GM18519 (cell line): ENCODE measurements at regions not wholly inside any gene's neighbourhood (a gene's known extent, or its start where the extent isn't known, plus 50 kb on each side); places are given as distances from the start of the nearest gene placed in this dataset.
"Not testable (repeated sequence)": the region's sequence is repeated elsewhere in the genome, so short reads cannot be mapped to it uniquely, and the experiment has no call there.

Source experiments
- ATAC-seq: cut with Tn5 transposase; IDR thresholded peaks from one replicate; pipeline ENCODE4 v1.9.1; 2021; ENCODE audit warnings: mild to moderate bottlenecking, moderate library complexity; ENCODE audit not compliant: unreplicated experiment, low FRiP score

- no peak for ATAC-seq
Measured at GRCh38 chr7:24428676-24429075, 144.6 kb upstream of the PALS2 start.

DNA sequence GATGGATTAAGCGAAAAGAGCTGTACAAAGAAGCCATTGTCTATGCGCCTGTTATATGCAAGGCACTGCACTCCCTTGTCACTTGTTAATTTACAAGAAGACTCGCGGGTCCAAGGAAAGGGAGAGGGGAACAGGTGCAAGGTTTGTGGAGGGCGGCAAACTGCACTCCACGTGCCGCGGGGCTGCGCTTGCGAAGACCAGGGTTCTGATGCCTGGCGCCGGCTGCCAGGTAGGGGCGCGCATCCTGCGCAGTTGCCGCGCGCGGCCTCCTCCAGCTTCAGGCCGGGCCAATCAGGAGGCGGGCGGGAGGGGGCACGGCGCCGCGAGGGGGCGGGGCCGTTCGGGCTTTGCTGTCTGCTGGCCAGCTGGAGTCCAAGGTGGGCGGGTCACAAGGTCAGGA lies 140.6 kb upstream of the PALS2 start:
- ATAC-seq = no peak

- ATAC-seq = no peak
Measured at GRCh38 chr7:24434972-24435371, 138.3 kb upstream of the PALS2 start.

GRCh38 chr7:24436131-24436920 lies 136.9 kb upstream of the PALS2 start:
- no peak for ATAC-seq

GRCh38 chr7:24438232-24438631 lies 135.0 kb upstream of the PALS2 start:
- ATAC-seq = no peak

GRCh38 chr7:24439104-24439503 lies 134.1 kb upstream of the PALS2 start:
- ATAC-seq = not testable (repeated sequence)

DNA sequence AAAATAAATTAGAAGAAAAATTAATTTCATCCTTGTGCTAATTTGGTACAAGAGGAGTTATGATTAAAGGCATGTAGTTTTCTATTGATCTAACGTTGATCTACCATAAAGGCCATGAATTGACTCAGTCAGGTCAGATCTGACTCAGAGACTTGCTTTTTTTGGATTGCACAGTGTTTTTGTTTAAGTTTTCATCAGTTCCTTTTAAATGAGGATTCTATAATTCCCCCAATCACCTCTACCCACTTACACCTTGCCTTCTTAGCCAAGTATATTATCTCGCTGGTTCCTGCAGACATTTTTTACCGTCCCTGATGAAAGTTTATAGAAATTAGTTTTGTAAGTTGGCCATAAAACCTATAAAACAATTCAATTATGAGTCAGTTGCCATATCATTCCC lies 132.4 kb upstream of the PALS2 start:
- ATAC-seq = no peak

DNA sequence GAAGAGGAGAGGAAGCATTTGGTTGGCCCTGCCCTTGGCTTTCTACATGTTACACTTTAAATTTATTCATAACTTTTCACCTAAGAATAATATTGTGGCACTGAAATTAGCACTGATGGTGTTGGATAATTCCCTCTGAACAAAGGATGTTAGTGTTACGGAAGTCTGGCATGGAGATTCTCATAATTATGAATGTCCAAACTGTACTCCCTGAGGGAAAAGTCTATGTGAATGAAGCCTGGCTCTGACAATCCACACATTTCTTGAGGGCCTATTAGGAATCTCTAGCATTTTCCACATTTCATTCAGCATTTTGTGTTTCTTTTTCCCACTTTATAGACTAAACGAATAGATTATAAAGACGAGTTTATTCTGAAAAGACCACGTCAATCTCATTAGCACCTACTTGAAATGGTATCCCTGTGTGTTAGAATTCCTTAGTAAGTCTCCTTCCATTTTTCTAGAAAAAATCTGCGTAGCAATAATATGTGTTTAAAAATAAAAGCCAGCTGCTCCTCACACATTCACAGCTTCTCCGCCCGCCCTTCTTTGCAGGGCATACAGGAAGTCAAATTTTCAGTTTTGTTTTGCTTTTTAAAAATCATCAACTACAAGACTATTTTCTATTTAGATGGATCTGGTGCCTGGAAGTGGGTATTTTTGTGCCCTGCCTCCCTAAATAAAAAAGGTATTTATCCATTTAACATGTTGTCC lies 131.8 kb upstream of the PALS2 start:
- ATAC-seq = no peak

DNA sequence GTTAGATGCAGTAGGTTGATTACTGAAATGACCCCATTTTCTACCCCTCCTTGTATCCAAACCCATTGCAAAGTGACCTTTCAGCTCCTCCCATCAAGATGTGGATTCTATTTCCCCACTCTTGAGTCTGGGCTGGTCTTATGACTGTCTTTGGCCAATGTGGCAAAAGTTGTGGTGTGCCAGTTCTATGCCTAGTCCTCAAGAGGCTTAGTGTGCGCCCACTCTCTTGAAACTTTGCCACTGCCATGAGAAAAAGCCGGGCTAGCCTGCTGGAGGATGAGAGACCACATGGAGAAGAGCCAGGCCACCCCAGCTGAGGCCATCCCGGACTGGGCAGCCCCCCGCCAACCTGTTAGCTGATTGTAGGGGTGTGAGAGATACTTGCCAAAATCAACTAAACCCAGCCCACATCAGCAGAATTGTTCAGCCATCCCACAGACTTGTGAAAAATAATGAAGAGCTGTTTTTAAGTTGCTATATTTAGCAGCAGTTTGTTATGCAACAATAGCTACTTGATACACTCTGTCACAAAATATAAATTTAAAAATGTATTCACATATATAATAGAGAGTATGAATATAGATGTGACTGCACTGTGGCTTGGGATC lies 131.0 kb upstream of the PALS2 start:
- ATAC-seq = no peak

- ATAC-seq = no peak
Measured at GRCh38 chr7:24444666-24445440, 128.4 kb upstream of the PALS2 start.

- no peak for ATAC-seq
Measured at GRCh38 chr7:24448038-24448437, 125.2 kb upstream of the PALS2 start.

DNA sequence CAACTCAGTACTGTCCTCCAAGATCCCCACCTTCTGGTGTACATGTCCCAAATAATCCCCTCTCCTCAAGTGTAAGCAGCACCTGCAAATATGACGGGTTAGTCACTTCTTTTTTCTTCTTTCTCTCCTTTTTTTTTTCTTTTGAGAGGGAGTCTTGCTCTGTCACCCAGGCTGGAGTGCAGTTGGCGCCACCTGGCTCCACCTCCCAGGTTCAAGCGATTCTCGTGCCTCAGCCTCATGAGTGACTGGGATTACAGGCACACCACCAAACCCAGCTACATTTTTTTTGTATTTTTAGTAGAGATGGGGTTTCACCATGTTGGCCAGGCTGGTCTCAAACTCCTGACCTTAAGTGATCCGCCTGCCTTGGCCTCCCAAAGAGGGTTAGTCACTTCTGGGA lies 123.8 kb upstream of the PALS2 start:
- ATAC-seq = not testable (repeated sequence)

GRCh38 chr7:24455813-24456525 lies 117.3 kb upstream of the PALS2 start:
- peak; percentile 86 for ATAC-seq

DNA sequence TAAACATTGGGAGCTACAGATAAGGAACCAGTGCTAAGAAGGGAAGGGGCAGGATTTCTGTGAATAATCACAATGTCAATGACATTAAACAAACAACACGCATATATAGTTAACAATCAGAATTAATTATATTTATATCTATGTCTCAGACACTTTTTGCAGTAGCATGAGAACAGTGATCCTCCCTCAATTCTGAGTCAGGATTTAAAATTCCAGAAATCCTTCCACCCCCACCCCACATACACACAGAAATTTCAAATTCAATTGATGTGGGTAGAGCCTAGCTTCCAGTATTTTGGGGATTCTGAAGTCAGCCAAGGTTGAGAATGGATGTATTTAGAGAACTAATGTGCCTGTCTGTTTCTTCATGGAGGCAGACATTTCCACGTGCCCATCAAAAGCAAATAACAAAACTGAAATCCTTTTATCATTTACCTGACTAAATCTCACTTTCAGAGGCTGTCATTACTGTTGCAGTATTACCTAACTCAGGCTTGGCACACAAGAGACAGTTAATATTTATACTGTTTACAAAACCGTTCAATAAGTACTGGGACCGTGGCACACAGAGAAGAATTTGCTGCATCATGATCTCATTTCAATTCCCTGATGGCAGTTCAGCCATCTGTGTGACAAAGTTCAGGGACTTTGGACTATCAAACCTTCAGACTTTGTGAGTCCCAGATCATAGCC lies 116.6 kb upstream of the PALS2 start:
- ATAC-seq = no peak

DNA sequence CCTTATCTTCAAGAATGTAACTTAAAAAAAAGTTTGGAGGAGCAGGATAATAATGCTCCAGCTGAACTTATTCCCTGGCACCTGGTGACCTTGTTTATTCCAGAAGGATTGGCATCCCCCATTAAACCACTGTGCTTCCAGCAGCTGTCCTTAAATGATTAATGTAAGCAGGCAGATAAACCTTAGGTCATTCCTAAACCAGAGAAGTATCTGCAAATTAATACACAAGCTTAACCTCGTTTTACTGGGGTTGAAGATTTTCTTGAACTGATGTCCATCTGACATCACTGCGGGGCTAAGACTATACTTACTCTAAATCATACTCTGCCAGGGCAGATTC lies 116.1 kb upstream of the PALS2 start:
- ATAC-seq = no peak

- ATAC-seq = no peak
Measured at GRCh38 chr7:24462117-24462516, 111.1 kb upstream of the PALS2 start.

GRCh38 chr7:24462984-24463383 lies 110.3 kb upstream of the PALS2 start:
- no peak for ATAC-seq

GRCh38 chr7:24463474-24463873 lies 109.8 kb upstream of the PALS2 start:
- ATAC-seq = no peak

GRCh38 chr7:24464861-24465260 lies 108.4 kb upstream of the PALS2 start:
- no peak for ATAC-seq
